ENCODE measurements at regions not wholly inside any gene's neighbourhood (a gene's known extent, or its start where the extent isn't known, plus 50 kb on each side); places are given as distances from the start of the nearest gene placed in this dataset.

DNA sequence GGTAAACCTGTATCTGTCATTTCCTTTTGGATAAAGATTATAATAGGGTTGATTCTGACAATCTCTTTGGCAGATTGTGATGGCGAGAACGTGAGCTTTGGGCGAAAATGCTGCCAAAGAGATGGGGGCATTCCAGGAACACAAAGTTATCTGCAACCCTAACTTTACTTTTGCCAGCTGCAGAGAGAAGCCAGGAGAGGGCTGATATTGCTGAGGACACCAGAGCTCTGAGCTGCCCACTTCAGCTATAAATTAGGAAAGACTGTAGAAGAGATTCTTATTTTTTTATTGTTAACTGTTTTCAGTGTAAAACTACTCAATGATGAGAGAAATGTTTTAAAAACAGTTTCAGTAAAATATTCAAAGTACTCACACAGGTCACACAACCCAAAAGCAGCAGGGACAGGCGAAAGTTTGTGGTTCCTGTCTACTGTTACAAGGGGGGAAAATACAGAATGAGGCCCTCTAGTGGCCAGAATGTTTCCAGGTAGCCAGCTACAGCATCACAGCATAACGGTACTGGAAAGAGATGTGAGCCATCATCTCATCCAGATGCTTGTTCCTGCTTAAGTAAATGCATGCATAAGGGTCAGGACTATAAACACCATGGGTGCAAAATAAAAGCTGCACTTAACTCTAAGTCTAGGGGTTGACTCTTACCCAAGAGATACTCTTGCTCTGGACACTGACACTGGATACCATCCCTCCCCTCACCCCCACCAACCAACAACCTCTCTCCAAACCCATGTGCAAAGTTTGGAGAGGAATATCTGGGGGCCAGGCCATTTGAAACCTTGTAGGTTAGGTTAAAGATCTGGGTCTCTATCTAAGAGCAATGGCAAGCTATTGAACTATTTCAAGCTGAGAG lies 498.4 kb downstream of the RMST start:
- TF ChIP-seq, protein P1, sequence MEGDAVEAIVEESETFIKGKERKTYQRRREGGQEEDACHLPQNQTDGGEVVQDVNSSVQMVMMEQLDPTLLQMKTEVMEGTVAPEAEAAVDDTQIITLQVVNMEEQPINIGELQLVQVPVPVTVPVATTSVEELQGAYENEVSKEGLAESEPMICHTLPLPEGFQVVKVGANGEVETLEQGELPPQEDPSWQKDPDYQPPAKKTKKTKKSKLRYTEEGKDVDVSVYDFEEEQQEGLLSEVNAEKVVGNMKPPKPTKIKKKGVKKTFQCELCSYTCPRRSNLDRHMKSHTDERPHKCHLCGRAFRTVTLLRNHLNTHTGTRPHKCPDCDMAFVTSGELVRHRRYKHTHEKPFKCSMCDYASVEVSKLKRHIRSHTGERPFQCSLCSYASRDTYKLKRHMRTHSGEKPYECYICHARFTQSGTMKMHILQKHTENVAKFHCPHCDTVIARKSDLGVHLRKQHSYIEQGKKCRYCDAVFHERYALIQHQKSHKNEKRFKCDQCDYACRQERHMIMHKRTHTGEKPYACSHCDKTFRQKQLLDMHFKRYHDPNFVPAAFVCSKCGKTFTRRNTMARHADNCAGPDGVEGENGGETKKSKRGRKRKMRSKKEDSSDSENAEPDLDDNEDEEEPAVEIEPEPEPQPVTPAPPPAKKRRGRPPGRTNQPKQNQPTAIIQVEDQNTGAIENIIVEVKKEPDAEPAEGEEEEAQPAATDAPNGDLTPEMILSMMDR (IDR thresholded peaks at IDR 0.05): peak; percentile 13 to 53 (median 43)
- no peak for TF ChIP-seq POLR2A (IDR thresholded peaks at IDR 0.05)

Measured in adrenal gland (tissue), 5 donors.